PFSK-1 (cell line): ENCODE measurements at regions not wholly inside any gene's neighbourhood (a gene's known extent, or its start where the extent isn't known, plus 50 kb on each side); places are given as distances from the start of the nearest gene placed in this dataset.

Source experiments
- FOXP2 ChIP-seq: optimal IDR thresholded peaks from 2 replicates; pipeline ENCODE3; 2011; ENCODE audit warnings: borderline replicate concordance, control low read depth, inconsistent platforms; ENCODE audit not compliant: insufficient read depth; ENCODE audit errors: extremely low read length, extremely low read depth
- POLR2AphosphoS5 ChIP-seq: IDR thresholded peaks from 2 replicates; pipeline ENCODE4 v1.6.1; 2012; ENCODE audit warnings: low read depth, mild to moderate bottlenecking, control low read depth, low read length, moderate library complexity
- REST ChIP-seq, 2 experiments: IDR thresholded peaks; 2 replicates each; pipeline versions ENCODE4 v1.6.1 to v1.8.0; 2011 to 2012; ENCODE audit warnings: low read depth in 2 of 2, low read length in 2 of 2, control low read depth in 1 of 2, inconsistent platforms in 1 of 2, mild to moderate bottlenecking in 1 of 2, moderate library complexity in 1 of 2; ENCODE audit not compliant: insufficient read depth in 1 of 2
- SIN3A ChIP-seq: IDR thresholded peaks from 2 replicates; pipeline ENCODE4 v1.6.1; 2012; ENCODE audit warnings: mild to moderate bottlenecking, low read length, moderate library complexity, borderline replicate concordance; ENCODE audit not compliant: insufficient read depth
- TAF1 ChIP-seq: IDR thresholded peaks from 2 replicates; pipeline ENCODE4 v1.6.1; 2012; ENCODE audit warnings: low read length, control low read depth, borderline replicate concordance; ENCODE audit not compliant: insufficient read depth

- TF ChIP-seq FOXP2 = no peak
- TF ChIP-seq POLR2AphosphoS5 = no peak
Observed at GRCh38 chr7:155994279-155994811, 182.1 kb upstream of the SHH start.

- TF ChIP-seq TAF1 = no peak
- TF ChIP-seq FOXP2 = no peak
- TF ChIP-seq SIN3A = no peak
- TF ChIP-seq POLR2AphosphoS5 = no peak
- TF ChIP-seq REST (IDR thresholded peaks at IDR 0.05; ENCODE audit: insufficient read depth in 1 of 2, low read depth in 2 of 2, low read length in 2 of 2) = no peak
Observed at GRCh38 chr7:155993420-155994278, 181.4 kb upstream of the SHH start.

GRCh38 chr7:155992974-155993373 is 180.7 kb upstream of the SHH start:
- no peak for TF ChIP-seq SIN3A
- TF ChIP-seq FOXP2 = no peak
- TF ChIP-seq POLR2AphosphoS5 = no peak
- TF ChIP-seq TAF1 = no peak
- TF ChIP-seq REST (IDR thresholded peaks at IDR 0.05; ENCODE audit: insufficient read depth in 1 of 2, low read depth in 2 of 2, low read length in 2 of 2) = no peak

GRCh38 chr7:155992538-155992937 is 180.3 kb upstream of the SHH start:
- TF ChIP-seq SIN3A (no peak), FOXP2 (no peak), TAF1 (no peak)

- no peak for TF ChIP-seq FOXP2
- no peak for TF ChIP-seq REST (IDR thresholded peaks at IDR 0.05; ENCODE audit: insufficient read depth in 1 of 2, low read depth in 2 of 2, low read length in 2 of 2)
- no peak for TF ChIP-seq SIN3A
- no peak for TF ChIP-seq POLR2AphosphoS5
- no peak for TF ChIP-seq TAF1
Observed at GRCh38 chr7:155992107-155992506, 179.8 kb upstream of the SHH start.

- TF ChIP-seq REST (IDR thresholded peaks at IDR 0.05; ENCODE audit: insufficient read depth in 1 of 2, low read depth in 2 of 2, low read length in 2 of 2) (no peak), SIN3A (no peak), TAF1 (no peak), POLR2AphosphoS5 (no peak), FOXP2 (no peak)
Observed at GRCh38 chr7:155991470-155991869, 179.2 kb upstream of the SHH start.
